ENCODE measurements at regions not wholly inside any gene's neighbourhood (a gene's known extent, or its start where the extent isn't known, plus 50 kb on each side); places are given as distances from the start of the nearest gene placed in this dataset.

DNA sequence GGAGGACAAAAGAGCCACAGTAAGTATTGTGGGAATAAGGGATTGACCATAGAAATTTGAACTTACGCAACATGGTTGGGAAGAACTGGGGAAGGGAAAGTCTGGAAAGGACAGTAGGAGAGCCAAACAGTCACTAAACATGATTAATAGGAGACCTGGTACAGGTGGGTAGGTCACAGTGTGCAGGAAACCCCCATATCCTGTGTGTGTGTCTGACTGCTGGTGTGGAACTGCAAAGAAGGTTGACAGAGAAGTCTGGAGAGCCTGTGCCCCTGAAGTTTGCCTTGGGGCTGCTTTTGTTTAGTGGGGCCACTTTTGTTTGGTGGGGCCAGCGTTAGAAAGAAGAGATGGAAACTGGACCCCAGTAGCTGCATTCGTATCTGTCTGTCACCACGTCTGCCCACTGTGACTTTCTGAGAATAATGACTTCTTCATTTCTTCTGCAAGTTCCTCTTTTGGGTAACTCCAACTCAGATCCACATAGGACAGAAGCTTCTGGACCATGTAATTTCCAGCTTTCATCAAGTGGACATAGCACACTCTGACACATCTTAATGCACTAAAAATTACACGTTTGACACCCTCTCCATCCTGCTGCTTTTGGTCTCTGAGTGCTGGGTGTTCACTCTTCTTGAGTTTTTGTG lies 126.8 kb upstream of the RAG2 start:
- in situ Hi-C loops (cut with MboI): no loop called here
- Histone ChIP-seq H3K36me3 (ENCODE audit: low read depth) (no peaks in the 10 kb centered on the region), H3K9ac (no peak overlapping the region), H3K27me3 (replicated peaks; ENCODE audit: insufficient read depth) (0 out of 2 replicates have a peak, but pooled peaks cover 4% of the 10 kb centered on the region), H3K79me2 (ENCODE audit: insufficient read depth) (no peaks in the 10 kb centered on the region), H4K20me1 (ENCODE audit: insufficient read depth) (no peaks in the 10 kb centered on the region), H3K27ac (no peak overlapping the region), H3K4me3 (no peak overlapping the region), H3K9me2 (ENCODE audit: insufficient read depth) (no peaks in the 10 kb centered on the region), H3F3A (ENCODE audit: insufficient read depth) (no peaks in the 10 kb centered on the region), H3K4me1 (ENCODE audit: insufficient read depth) (no peaks in the 10 kb centered on the region), H2AFZ (no peak overlapping the region), H3K4me2 (ENCODE audit: unreplicated experiment) (no peak overlapping the region), H3K9me3 (ENCODE audit: low read depth) (no peaks in the 10 kb centered on the region)
- 17 to 34% methylated on average over 5 of the region's 5 CpGs for WGBS, 2 experiments (ENCODE audit: low coverage in 1 of 2, low lambda C conversion rate in 2 of 2, missing lambda C conversion rate in 2 of 2)
- no peak for DNase-seq
- TF ChIP-seq EZH2phosphoT487 (IDR thresholded peaks at IDR 0.05; ENCODE audit: insufficient read depth, low read depth) (no peak), EZH2 (IDR thresholded peaks at IDR 0.05; ENCODE audit: insufficient read depth, poor library complexity, severe bottlenecking) (no peak)

GRCh38 chr11:36722421-36722820 lies 124.4 kb upstream of the RAG2 start:
- no peaks in the 10 kb centered on the region for H3K4me1 ChIP-seq (ENCODE audit: insufficient read depth)
- 89 to 90% methylated on average over 2 of the region's 2 CpGs for WGBS, 2 experiments (ENCODE audit: low coverage in 1 of 2, low lambda C conversion rate in 2 of 2, missing lambda C conversion rate in 2 of 2)
- no peaks in the 10 kb centered on the region for H3F3A ChIP-seq (ENCODE audit: insufficient read depth)
- H3K9me2 ChIP-seq (ENCODE audit: insufficient read depth): no peaks in the 10 kb centered on the region
- H4K20me1 ChIP-seq (ENCODE audit: insufficient read depth): no peaks in the 10 kb centered on the region
- no peak overlapping the region for H3K4me2 ChIP-seq (ENCODE audit: unreplicated experiment)
- no peak overlapping the region for H2AFZ ChIP-seq
- DNase-seq: no peak
- no peak overlapping the region for H3K4me3 ChIP-seq
- H3K9me3 ChIP-seq (ENCODE audit: low read depth): no peaks in the 10 kb centered on the region
- no peaks in the 10 kb centered on the region for H3K36me3 ChIP-seq (ENCODE audit: low read depth)
- H3K27me3 ChIP-seq (replicated peaks; ENCODE audit: insufficient read depth): 0 out of 2 replicates have a peak, but pooled peaks cover 9% of the 10 kb centered on the region
- in situ Hi-C loops (cut with MboI): no loop called here
- H3K9ac ChIP-seq: no peak overlapping the region
- no peak overlapping the region for H3K27ac ChIP-seq
- H3K79me2 ChIP-seq (ENCODE audit: insufficient read depth): no peaks in the 10 kb centered on the region
- TF ChIP-seq EZH2 (IDR thresholded peaks at IDR 0.05; ENCODE audit: insufficient read depth, poor library complexity, severe bottlenecking): no peak
- TF ChIP-seq EZH2phosphoT487 (IDR thresholded peaks at IDR 0.05; ENCODE audit: insufficient read depth, low read depth): no peak

GRCh38 chr11:36719358-36720107 lies 121.5 kb upstream of the RAG2 start:
- Histone ChIP-seq H3K4me3 (no peak overlapping the region), H3K4me1 (ENCODE audit: insufficient read depth) (no peaks in the 10 kb centered on the region), H3K4me2 (ENCODE audit: unreplicated experiment) (no peak overlapping the region), H4K20me1 (ENCODE audit: insufficient read depth) (no peaks in the 10 kb centered on the region), H3K9me2 (ENCODE audit: insufficient read depth) (no peaks in the 10 kb centered on the region), H3K36me3 (ENCODE audit: low read depth) (no peaks in the 10 kb centered on the region), H3K9ac (no peak overlapping the region), H3F3A (ENCODE audit: insufficient read depth) (no peaks in the 10 kb centered on the region), H3K9me3 (ENCODE audit: low read depth) (no peaks in the 10 kb centered on the region), H3K27ac (no peak overlapping the region), H3K27me3 (replicated peaks; ENCODE audit: insufficient read depth) (0 out of 2 replicates have a peak, but pooled peaks cover 9% of the 10 kb centered on the region), H2AFZ (no peak overlapping the region), H3K79me2 (ENCODE audit: insufficient read depth) (no peaks in the 10 kb centered on the region)
- DNase-seq: no peak
- 41 to 50% methylated on average over 8 of the region's 8 CpGs for WGBS, 2 experiments (ENCODE audit: low coverage in 1 of 2, low lambda C conversion rate in 2 of 2, missing lambda C conversion rate in 2 of 2)
- in situ Hi-C loops (cut with MboI): no loop called here
- TF ChIP-seq EZH2 (IDR thresholded peaks at IDR 0.05; ENCODE audit: insufficient read depth, poor library complexity, severe bottlenecking): no peak
- TF ChIP-seq EZH2phosphoT487 (IDR thresholded peaks at IDR 0.05; ENCODE audit: insufficient read depth, low read depth): no peak

DNA sequence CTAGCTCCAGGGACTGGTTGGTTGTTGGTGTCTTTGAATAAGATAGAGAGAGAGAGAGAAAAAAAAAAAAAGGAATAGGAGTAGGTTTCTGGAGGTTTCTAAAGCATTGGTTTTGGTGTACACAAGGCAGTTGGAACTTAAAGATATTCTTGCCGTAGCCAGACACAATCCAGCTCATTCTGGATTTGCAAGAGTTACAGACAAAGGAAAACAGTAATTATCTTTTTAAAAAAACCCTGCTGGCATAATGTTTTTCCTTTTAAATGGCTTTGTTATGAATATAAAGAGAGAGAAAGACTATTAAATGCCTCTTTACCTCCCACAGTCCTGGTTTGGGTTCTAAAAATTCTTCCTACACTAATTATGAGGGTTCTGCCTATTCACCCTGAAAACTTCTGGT lies 120.4 kb upstream of the RAG2 start:
- Histone ChIP-seq H3K4me1 (ENCODE audit: insufficient read depth) (no peaks in the 10 kb centered on the region), H3F3A (ENCODE audit: insufficient read depth) (no peaks in the 10 kb centered on the region), H4K20me1 (ENCODE audit: insufficient read depth) (no peaks in the 10 kb centered on the region), H3K79me2 (ENCODE audit: insufficient read depth) (no peaks in the 10 kb centered on the region), H3K4me3 (no peak overlapping the region), H3K27ac (no peak overlapping the region), H3K9ac (no peak overlapping the region), H3K36me3 (ENCODE audit: low read depth) (no peaks in the 10 kb centered on the region), H3K27me3 (replicated peaks; ENCODE audit: insufficient read depth) (0 out of 2 replicates have a peak, but pooled peaks cover 9% of the 10 kb centered on the region), H3K4me2 (ENCODE audit: unreplicated experiment) (no peak overlapping the region), H3K9me3 (ENCODE audit: low read depth) (no peaks in the 10 kb centered on the region), H2AFZ (no peak overlapping the region), H3K9me2 (ENCODE audit: insufficient read depth) (no peaks in the 10 kb centered on the region)
- DNase-seq: no peak
- WGBS, 2 experiments (ENCODE audit: low coverage in 1 of 2, low lambda C conversion rate in 2 of 2, missing lambda C conversion rate in 2 of 2): 2 to 5% methylated on average over 1 of the region's 1 CpG
- in situ Hi-C loops (cut with MboI): no loop called here
- TF ChIP-seq EZH2 (IDR thresholded peaks at IDR 0.05; ENCODE audit: insufficient read depth, poor library complexity, severe bottlenecking): no peak
- TF ChIP-seq EZH2phosphoT487 (IDR thresholded peaks at IDR 0.05; ENCODE audit: insufficient read depth, low read depth): no peak

Measured in GM23248 (cell line).